ENCODE measurements at regions not wholly inside any gene's neighbourhood (a gene's known extent, or its start where the extent isn't known, plus 50 kb on each side); places are given as distances from the start of the nearest gene placed in this dataset.
"Not testable (repeated sequence)": the region's sequence is repeated elsewhere in the genome, so short reads cannot be mapped to it uniquely, and the experiment has no call there.

DNA sequence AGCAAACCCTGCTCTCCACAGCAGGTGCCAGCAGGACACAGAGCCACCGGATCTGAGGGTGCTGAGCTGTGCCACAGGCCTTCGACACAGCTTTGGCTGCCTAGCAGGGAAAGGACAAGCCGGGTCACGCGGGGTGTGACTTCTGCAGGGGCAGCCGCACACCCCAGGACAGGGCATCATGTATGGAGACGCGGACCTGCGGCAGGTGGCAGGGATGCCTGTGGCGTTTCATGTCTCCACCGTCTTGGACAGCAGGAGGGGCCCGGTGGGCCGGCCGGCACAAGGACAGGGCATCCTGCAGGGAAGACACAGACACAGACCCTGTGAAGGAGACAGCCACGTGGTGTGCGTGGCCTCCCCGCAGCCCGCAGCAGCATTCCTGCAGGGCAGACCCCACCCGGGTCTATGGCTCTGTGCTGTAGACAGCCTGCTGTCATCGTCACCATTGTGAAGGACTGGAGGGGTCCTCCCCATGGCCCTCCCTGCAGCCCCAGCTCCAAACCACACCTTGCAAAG lies 109.2 kb downstream of the PDGFA start:
- DNase-seq: no peak

GRCh38 chr7:411116-411515 lies 108.5 kb downstream of the PDGFA start:
- not testable (repeated sequence) for DNase-seq

DNA sequence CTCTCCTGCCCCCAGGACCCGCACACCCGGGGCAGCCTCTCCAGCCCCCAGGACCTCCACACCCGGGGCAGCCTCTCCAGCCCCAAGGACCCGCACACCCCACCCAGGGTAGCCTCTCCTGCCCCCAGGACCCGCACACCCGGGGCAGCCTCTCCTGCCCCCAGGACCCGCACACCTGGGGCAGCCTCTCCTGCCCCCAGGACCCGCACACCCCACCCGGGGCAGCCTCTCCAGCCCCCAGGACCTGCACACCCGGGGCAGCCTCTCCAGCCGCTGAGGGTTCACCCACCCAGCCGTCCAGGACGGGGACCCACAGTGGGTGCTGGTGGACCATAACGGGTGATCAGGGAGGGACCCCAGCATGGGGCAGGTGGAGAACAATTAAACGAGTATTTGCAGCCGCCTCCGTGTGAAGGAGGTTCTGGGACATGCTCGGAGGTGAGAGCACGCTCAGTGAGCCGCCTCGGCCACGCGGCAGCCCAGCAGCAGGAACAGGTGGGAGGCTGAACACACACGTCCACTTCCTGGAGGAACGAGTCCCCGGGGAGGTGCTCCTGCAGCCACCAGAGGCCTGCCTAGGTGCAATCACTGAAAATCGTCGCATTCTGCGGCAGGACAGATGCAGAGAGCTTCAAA lies 107.9 kb downstream of the PDGFA start:
- no peak for DNase-seq

DNA sequence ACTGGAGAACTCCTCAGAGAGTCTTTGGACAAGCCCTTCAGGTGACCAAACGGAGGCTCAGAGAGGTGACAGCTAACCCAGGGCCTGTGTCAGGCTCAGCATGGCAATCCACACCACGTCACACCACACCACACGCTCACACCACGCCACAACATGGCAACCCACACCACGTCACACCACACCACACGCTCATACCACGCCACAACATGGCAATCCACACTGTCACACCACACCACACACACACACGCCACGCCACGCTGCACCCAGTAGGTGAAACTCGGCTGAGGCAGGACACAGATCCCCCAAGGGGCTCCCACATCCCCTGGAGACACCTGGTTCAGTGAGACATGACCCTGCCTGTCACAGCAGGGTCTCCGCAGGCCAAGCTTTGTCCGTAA lies 107.3 kb downstream of the PDGFA start:
- no peak for DNase-seq

DNA sequence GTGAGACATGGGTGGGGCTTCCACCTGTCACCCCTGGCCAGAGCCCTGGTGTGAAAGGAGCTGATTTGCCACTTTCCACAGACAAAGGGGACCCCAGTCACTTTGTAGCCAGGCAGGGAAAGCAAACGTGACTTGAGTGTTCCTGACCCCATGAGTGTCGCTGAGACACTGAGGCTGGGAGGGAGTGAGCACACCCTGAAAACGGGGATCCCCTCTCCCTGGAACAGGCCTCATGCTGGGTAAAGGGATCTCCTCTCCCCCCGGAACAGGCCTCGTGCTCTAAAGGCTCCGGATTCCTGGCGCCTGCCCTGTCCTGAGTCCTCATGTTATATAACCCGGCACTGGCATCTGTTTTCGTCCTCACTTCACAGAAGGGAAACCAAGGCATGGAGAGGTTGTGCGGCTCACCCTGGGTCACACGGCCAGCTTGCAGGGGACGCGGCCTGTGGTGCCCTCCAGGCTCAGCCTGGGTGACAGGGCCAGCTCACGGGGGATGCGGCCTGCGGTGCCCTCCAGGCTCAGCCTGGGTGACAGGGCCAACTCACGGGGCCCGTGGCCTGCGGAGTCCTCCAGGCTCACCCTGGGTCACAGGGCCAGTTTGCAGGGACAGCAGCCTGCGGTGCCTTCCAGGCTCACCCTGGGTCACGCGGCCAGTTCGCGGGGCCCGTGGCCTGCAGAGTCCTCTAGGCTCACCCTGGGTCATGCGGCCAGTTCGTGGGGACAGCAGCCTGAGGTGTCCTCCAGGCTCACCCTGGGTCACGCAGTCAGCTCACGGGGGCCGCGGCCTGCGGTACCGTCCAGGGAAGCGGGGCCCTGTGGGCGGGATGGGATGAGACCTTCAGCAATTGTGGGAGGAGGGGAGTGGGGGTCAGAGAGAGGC lies 104.7 kb downstream of the PDGFA start:
- DNase-seq: no peak

GRCh38 chr7:415646-416525 lies 103.8 kb downstream of the PDGFA start:
- no peak for DNase-seq

GRCh38 chr7:416761-417624 lies 102.7 kb downstream of the PDGFA start:
- no peak for DNase-seq

GRCh38 chr7:417625-417889 lies 102.1 kb downstream of the PDGFA start:
- DNase-seq: no peak

GRCh38 chr7:417973-418601 lies 101.6 kb downstream of the PDGFA start:
- DNase-seq: no peak

DNA sequence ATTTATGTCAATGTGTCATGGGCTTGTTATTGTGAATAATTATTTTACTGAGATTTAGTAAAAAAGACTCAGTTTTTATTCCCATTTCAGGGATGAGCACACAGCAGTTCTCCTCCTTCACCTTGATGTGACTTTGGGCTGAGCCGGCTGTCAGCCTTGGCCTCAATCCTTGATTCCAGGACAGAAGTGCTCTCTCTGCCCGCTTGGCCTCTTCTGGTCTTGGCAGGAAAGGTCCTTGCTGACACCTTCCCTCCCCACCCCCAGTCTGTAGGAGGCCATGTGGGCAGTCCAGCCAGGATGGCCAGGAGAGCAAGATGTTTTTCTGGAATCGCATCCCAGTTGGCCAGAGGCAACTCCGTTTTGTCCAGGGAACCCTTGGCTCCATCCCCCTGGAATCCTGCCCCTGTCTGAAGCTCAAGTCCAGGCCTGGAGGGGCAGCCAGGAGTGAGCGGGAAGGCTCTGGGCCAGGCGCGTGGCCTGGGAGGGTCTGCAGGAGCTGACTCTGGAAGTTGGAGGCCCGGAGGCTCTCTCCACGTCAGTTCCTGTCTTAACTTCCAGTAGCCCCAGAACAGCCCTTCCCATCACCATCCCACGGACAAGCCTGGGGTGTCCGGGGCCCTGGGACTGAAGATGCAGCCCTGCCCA lies 100.9 kb downstream of the PDGFA start:
- DNase-seq: no peak

DNA sequence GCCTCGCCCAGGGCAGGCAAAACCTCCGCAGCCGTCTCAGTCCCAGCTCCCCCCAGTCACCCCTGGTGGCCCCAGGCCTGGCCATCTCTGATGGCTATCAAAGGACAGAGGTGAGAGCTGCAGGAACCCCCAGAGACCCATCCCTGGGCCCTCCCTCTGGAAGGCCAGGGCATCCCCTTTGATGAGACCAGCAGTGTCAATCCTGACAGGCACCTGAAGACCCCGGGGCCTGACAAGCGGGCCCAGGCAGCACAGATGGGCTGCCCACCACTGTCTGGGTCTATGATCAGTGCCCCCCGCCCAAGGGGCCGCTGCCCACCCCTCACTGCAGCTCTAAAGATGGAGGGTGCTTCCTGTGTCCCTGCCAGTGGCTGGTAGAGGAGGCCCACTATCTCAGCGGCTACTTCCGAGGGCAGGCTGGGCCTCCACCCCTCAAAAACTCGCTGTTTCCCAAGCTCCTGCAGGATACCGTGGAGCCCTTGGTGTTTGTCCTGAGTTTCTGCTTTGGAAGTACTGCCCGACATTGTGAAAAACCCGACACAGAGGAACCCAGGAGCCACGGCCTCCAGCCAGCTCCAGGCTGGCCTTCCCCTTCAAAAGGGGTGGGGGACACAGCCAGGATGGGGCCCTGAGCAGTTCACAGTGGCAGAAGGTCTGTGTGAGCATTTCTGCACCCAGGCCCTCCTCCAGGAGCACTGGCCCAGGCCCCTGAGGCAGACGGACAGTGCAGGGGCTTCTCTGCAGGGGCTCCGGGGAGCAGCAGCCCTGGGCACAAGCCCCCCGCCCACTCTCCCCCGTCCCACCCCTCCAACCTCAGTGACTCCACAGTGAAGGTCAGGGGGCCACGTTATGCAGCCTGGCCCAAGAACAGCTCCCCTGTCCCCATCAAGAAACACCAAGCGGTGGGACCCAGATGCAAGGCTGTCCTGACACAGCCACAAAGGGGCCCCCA lies 99.2 kb downstream of the PDGFA start:
- DNase-seq: no peak

DNA sequence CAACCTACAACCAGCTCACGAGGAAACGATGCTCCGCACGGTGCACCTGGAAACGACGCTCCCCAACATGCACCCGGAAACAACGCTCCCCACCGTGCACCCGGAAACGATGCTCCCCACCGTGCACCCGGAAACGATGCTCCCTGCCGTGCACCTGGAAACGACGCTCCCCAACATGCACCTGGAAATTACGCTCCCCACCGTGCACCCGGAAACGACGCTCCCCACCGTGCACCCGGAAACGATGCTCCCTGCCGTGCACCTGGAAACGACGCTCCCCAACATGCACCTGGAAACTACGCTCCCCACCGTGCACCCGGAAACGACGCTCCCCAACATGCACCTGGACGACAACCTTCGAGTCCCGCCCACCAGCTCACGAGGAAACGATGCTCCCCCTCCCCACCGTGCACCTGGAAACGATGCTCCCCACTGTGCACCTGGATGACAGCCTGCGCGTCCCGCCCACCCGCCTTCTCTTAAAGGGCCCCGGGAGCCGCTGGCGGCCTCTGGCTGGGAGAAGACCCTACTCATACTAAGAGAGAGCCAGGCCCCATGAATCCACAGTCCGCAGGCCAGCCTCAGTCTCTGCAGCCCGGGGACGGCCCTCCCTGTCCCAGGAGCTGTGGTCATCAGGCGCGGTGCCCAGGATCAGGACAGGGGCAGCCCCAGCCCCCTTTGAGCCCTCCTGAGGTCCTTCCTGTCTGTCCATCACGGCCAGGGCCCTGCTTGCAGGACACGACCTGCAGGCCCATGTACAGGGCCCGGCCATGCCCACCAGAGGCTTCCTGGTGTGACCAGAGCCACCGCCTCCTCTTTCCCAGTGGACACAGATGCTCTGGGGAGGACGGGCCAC lies 98.3 kb downstream of the PDGFA start:
- DNase-seq: no peak

DNA sequence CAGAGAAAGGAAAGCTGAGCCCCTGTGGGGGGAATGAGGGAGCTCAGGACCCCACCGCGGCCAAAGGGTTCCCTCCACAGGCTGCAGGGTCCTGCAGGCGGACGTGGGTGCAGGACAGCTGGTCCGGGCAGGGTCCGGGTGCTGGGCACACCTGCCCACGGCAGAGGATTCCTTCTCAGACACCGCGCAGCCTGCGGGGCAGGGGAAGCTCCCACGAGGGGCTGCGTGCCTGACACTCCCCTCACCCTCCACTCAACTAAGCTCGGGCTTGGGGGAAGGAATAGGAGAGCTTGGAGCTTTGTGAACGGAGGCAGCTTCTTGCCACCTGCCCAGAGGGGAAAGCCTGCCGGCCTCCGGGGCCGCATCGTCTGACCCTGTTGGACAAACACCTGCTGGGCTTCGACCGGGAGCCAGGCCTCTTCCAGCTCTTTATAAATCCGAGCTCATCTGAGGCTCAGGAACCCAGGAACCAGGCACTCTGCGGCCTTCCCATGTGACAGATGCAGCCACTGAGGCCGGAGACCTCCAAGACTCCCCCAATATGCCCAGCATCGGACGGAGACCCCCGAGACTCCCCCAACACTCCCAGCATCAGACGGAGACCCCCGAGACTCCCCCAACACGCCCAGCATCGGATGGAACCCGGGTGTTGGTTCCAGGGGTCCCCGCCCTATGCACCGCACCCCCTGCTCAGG lies 97.3 kb downstream of the PDGFA start:
- DNase-seq: no peak

- DNase-seq: no peak
Observed at GRCh38 chr7:422886-423225, 96.8 kb downstream of the PDGFA start.

DNA sequence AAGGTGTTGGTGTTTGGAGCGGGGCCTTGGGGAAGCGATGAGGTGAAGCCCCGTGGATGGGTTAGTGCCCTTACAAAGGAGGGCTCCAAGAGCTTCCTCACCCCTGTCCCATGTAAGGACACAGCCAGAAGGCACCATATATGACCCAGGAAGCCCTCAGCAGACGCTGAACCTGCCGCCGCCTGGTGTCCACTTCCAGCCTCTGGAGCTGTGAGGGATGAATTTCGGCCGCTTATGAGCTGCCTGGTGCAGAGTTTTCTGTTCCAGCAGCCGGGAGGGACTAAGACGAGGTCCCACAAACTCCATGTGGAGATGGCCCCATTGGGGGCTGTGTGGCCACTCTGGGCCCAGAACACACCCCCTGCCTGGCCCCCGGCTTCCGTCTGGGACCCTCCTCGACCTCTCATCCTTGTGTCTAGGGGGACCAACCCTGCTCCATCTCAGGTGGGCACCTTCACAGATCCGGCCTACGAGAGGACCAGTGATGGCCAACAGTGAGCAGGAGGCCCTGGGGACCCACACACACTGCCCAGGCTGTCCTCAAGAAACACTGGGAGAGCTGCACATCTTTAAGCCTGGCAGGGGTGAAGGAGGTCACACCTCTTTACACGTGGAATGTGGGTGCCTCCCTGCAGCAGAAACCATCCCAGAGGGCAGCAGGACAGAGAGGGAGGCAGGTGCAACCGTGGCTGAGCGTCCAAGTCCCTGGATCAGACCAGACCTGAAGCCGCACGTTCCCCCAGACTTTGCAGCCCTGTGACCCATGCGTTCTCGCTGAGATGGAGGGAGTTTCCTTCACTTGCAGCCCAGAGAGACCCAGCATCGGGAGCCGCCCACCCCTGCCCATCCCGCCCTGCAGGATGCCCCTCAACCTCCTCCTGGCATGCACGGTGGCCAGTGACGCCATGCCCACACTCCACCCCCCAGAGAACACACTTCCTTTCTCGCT lies 96.1 kb downstream of the PDGFA start:
- no peak for DNase-seq

- DNase-seq: no peak
Observed at GRCh38 chr7:424301-424935, 95.2 kb downstream of the PDGFA start.
